GM21381 (cell line): ENCODE measurements at regions not wholly inside any gene's neighbourhood (a gene's known extent, or its start where the extent isn't known, plus 50 kb on each side); places are given as distances from the start of the nearest gene placed in this dataset.
"Not testable (repeated sequence)": the region's sequence is repeated elsewhere in the genome, so short reads cannot be mapped to it uniquely, and the experiment has no call there.

Experiments
- ATAC-seq: cut with Tn5 transposase; IDR thresholded peaks from one replicate; pipeline ENCODE4 v1.9.1; 2021; ENCODE audit warnings: mild to moderate bottlenecking, moderate library complexity; ENCODE audit not compliant: unreplicated experiment

- ATAC-seq: no peak
Observed at GRCh38 chr6:169985121-169986015, 233.9 kb downstream of the ERMARD start.

- ATAC-seq: no peak
Observed at GRCh38 chr6:169984181-169985120, 233.0 kb downstream of the ERMARD start.

GRCh38 chr6:169983651-169984050 lies 232.2 kb downstream of the ERMARD start:
- ATAC-seq: no peak

GRCh38 chr6:169982461-169983386 lies 231.3 kb downstream of the ERMARD start:
- ATAC-seq: no peak

- ATAC-seq: no peak
Observed at GRCh38 chr6:169981969-169982368, 230.5 kb downstream of the ERMARD start.

- no peak for ATAC-seq
Observed at GRCh38 chr6:169981568-169981967, 230.1 kb downstream of the ERMARD start.

- no peak for ATAC-seq
Observed at GRCh38 chr6:169980826-169981450, 229.5 kb downstream of the ERMARD start.

- ATAC-seq: no peak
Observed at GRCh38 chr6:169979873-169980432, 228.5 kb downstream of the ERMARD start.

GRCh38 chr6:169978615-169979161 lies 227.3 kb downstream of the ERMARD start:
- no peak for ATAC-seq

GRCh38 chr6:169977434-169978265 lies 226.2 kb downstream of the ERMARD start:
- no peak for ATAC-seq

GRCh38 chr6:169976301-169977081 lies 225.1 kb downstream of the ERMARD start:
- no peak for ATAC-seq

- no peak for ATAC-seq
Observed at GRCh38 chr6:169975701-169976100, 224.3 kb downstream of the ERMARD start.

- no peak for ATAC-seq
Observed at GRCh38 chr6:169975286-169975685, 223.9 kb downstream of the ERMARD start.

- ATAC-seq: no peak
Observed at GRCh38 chr6:169974663-169975062, 223.2 kb downstream of the ERMARD start.

GRCh38 chr6:169973588-169974467 lies 222.4 kb downstream of the ERMARD start:
- not testable (repeated sequence) for ATAC-seq

GRCh38 chr6:169972736-169973135 lies 221.3 kb downstream of the ERMARD start:
- no peak for ATAC-seq
